ENCODE measurements at regions not wholly inside any gene's neighbourhood (a gene's known extent, or its start where the extent isn't known, plus 50 kb on each side); places are given as distances from the start of the nearest gene placed in this dataset.

DNA sequence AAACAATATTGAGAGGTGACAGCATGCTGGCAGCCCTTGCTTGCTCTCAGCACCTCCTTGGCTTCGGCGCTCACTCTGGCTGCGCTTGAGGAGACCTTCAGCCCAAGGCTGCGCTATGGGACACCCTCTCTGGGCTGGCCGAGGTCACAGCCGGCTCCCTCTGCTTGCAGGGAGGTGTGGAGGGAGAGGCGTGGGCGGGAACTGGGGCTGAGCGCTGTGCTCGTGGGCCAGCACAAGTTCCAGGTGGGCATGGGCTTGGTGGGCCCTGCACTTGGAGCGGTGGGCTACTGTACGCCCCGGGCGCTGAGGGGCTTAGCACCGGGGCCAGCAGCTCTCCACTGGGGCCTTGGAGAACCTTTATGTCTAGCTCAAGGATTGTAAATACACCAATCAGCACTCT, 1613.8 kb upstream of the IGFBP7 start:
- TF ChIP-seq, protein P1, sequence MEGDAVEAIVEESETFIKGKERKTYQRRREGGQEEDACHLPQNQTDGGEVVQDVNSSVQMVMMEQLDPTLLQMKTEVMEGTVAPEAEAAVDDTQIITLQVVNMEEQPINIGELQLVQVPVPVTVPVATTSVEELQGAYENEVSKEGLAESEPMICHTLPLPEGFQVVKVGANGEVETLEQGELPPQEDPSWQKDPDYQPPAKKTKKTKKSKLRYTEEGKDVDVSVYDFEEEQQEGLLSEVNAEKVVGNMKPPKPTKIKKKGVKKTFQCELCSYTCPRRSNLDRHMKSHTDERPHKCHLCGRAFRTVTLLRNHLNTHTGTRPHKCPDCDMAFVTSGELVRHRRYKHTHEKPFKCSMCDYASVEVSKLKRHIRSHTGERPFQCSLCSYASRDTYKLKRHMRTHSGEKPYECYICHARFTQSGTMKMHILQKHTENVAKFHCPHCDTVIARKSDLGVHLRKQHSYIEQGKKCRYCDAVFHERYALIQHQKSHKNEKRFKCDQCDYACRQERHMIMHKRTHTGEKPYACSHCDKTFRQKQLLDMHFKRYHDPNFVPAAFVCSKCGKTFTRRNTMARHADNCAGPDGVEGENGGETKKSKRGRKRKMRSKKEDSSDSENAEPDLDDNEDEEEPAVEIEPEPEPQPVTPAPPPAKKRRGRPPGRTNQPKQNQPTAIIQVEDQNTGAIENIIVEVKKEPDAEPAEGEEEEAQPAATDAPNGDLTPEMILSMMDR (IDR thresholded peaks at IDR 0.05; ENCODE audit: control insufficient read depth, extremely low read depth, insufficient read depth): no peak
- no peak overlapping the region for H3K4me3 ChIP-seq (ENCODE audit: low read depth, low read length)
- DNase-seq (ENCODE audit: low read depth): no peak

DNA sequence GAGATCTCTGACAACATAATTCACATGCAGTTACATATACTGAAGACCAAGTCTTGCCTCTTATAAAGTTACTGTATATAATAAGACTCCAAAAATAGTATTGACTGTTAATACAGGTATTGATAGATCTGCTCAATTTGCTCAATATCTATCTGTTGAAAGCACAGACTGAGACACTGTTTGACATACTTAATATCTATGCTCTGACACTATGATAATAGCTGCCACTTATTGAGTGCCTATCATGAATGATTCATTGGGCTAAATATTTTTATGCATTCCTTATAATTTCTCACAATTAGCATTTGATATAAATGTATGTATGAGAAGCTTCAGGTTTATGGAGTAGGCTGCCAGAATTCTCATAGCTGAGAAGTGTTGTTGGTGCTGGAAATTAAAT, 1600.9 kb upstream of the IGFBP7 start:
- TF ChIP-seq, protein P1 (IDR thresholded peaks at IDR 0.05; ENCODE audit: control insufficient read depth, extremely low read depth, insufficient read depth): no peak
- H3K4me3 ChIP-seq (ENCODE audit: low read depth, low read length): no peak overlapping the region
- no peak for DNase-seq (ENCODE audit: low read depth)

DNA sequence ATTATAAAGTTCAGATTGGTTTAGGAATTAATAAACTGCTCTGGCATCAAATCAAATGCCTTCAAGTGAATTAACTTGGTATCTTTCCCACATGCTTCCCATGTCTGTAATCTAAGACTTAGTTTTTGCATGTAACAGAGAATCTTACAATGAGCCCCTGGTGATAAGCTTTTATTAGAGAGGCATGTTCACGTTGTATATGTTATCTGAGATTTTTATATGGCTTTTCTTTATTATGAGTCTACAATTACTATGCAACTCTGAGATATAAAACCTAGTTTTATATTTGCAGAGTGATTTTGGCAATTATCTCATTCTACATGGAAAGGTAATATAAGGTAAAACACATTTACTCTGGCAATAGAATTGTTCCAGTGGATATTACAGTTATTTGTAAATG, 1578.4 kb upstream of the IGFBP7 start:
- DNase-seq (ENCODE audit: low read depth): peak; percentile 91
- H3K4me3 ChIP-seq (ENCODE audit: low read depth, low read length): no peak overlapping the region
- TF ChIP-seq, protein P1 (IDR thresholded peaks at IDR 0.05; ENCODE audit: control insufficient read depth, extremely low read depth, insufficient read depth): no peak

DNA sequence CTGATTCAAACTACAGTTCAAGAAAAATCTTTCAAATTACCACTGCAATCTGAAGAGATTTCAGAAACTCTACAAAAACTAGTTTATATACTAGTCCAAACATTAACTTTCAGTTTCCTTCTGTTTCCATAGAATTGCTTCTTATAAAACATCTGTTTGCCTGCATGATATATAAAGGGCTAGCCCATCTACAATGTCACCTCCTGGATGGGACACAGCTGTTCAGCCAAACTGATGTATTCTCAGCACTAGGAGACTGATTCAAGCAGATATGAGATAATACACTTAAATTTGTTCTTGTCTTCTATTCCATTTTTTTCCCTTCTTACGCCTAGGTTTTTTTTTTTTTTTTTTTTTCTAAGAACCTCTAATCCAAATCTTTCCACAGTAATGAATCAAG, 1569.7 kb upstream of the IGFBP7 start:
- no peak overlapping the region for H3K4me3 ChIP-seq (ENCODE audit: low read depth, low read length)
- DNase-seq (ENCODE audit: low read depth): no peak
- TF ChIP-seq, protein P1 (IDR thresholded peaks at IDR 0.05; ENCODE audit: control insufficient read depth, extremely low read depth, insufficient read depth): no peak

DNA sequence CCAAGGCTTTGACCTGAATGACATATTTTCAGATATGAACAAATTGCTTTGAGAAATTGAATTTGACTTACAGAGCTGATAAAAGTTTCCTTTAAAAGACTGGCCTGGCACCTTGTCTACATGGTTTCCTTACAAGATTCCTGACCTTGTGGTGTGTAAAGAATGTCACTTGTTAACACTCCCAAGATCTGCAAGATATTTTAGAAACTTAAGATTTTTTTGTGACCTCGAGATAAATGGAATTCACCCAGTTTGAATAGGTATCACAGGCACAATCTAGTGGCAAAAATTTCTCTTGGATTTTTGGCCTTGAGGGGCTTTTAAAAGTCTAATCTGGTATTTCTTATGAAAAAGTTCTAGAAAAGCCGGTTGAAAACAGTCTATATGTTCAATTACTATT, 1568.9 kb upstream of the IGFBP7 start:
- TF ChIP-seq, protein P1 (IDR thresholded peaks at IDR 0.05; ENCODE audit: control insufficient read depth, extremely low read depth, insufficient read depth): no peak
- H3K4me3 ChIP-seq (ENCODE audit: low read depth, low read length): no peak overlapping the region
- DNase-seq (ENCODE audit: low read depth): no peak

DNA sequence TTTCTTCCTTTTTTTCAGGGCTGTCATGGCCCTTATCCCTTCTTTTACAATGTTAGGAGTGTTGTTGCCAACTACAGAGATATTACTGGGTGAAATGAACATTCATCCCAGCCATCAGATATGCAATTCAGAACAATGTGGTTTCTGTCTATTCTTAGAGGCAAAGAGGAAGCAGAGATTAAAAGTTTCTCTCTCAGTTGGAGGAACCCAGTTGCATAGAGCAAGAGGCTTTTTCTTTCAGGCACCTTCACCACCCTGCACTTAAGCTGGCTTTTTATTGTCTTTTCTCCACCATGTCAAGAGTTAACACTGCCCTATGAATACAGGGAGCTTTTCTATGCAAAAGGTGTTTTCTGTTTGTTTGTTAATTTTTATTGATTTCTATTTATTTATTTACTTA, 1559.6 kb upstream of the IGFBP7 start:
- DNase-seq (ENCODE audit: low read depth): no peak
- no peak overlapping the region for H3K4me3 ChIP-seq (ENCODE audit: low read depth, low read length)
- TF ChIP-seq, protein P1 (IDR thresholded peaks at IDR 0.05; ENCODE audit: control insufficient read depth, extremely low read depth, insufficient read depth): no peak

DNA sequence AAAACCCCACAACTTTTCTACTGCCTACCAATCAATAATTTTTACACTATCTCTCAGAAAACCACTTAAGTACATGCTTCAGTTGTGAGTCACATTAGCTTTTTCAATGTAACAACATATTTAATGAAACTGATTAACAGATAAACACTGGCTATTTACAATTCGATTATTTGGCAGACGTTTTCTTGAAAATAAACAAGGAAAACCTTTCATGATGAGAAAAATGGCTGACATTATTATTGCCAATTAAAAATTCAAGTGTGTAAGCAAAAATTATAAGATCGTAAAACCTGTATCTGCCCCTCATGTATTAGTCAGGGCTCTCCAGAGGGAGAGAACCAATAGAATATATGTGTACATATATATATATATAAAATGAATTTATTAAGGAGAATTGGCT, 1555.5 kb upstream of the IGFBP7 start:
- peak; percentile 90 for DNase-seq (ENCODE audit: low read depth)
- no peak overlapping the region for H3K4me3 ChIP-seq (ENCODE audit: low read depth, low read length)
- TF ChIP-seq, protein P1 (IDR thresholded peaks at IDR 0.05; ENCODE audit: control insufficient read depth, extremely low read depth, insufficient read depth): no peak

Measured in LNCaP clone FGC (cell line).